Keratinocyte (primary cell): ENCODE measurements at regions not wholly inside any gene's neighbourhood (a gene's known extent, or its start where the extent isn't known, plus 50 kb on each side); places are given as distances from the start of the nearest gene placed in this dataset.

Source experiments
- DNase-seq: peaks from one replicate; pipeline ENCODE4 v3.0.0-alpha.2; 2011; ENCODE audit warnings: low read depth, missing footprints, low spot score
- FAIRE-seq: peaks from 2 replicates; lab custom pipeline; 2011; peaks lifted over from hg19 to GRCh38; lab: Jason Lieb, UNC
- H2AFZ ChIP-seq: 2 replicates; pipeline ENCODE4 v1.6.0; 2012; ENCODE audit warnings: low read length, control low read depth, inconsistent platforms; ENCODE audit not compliant: control insufficient read depth
- H3K27ac ChIP-seq: 2 replicates; pipeline ENCODE4 v1.5.1; 2011; ENCODE audit warnings: low read length; ENCODE audit not compliant: control insufficient read depth, insufficient read depth
- H3K27me3 ChIP-seq: 3 replicates; pipeline ENCODE4 v1.6.0; 2011; ENCODE audit warnings: low read length; ENCODE audit not compliant: control insufficient read depth, insufficient read depth; ENCODE audit errors: extremely low read depth
- H3K36me3 ChIP-seq, 2 experiments: 2 replicates in 1 of 2; 3 replicates in 1 of 2; pipeline ENCODE4 v1.5.1; 2011; ENCODE audit warnings: low read length in 2 of 2, mild to moderate bottlenecking in 1 of 2; ENCODE audit not compliant: control insufficient read depth in 2 of 2, insufficient read depth in 2 of 2; ENCODE audit errors: extremely low read depth in 1 of 2
- H3K4me1 ChIP-seq: 3 replicates; pipeline ENCODE4 v1.5.1; 2011; ENCODE audit warnings: low read length; ENCODE audit not compliant: control insufficient read depth, insufficient read depth; ENCODE audit errors: extremely low read depth
- H3K4me2 ChIP-seq: 3 replicates; pipeline ENCODE4 v1.6.0; 2011; ENCODE audit warnings: low read depth, low read length; ENCODE audit not compliant: control insufficient read depth, insufficient read depth; ENCODE audit errors: extremely low read depth
- H3K4me3 ChIP-seq, 3 experiments: fragments of 200-600 bp in 1 of 3; sonication (generic) in 1 of 3; 2 replicates in 2 of 3; 3 replicates in 1 of 3; pipeline ENCODE4 v1.5.1; 2011 to 2016; ENCODE audit warnings: low read length in 3 of 3, mild to moderate bottlenecking in 3 of 3, control low read depth in 2 of 3, inconsistent platforms in 1 of 3, low read depth in 1 of 3, mixed read lengths in 1 of 3, mixed run types in 1 of 3, moderate library complexity in 1 of 3; ENCODE audit not compliant: control insufficient read depth in 2 of 3, insufficient read depth in 2 of 3; ENCODE audit errors: extremely low read depth in 1 of 3
- H3K79me2 ChIP-seq: 2 replicates; pipeline ENCODE4 v1.6.0; 2012; ENCODE audit warnings: low read length; ENCODE audit not compliant: control insufficient read depth, insufficient read depth
- H3K9ac ChIP-seq: 3 replicates; pipeline ENCODE4 v1.6.0; 2011; ENCODE audit warnings: low read length; ENCODE audit not compliant: control insufficient read depth, insufficient read depth; ENCODE audit errors: extremely low read depth
- H3K9me1 ChIP-seq: 3 replicates; pipeline ENCODE4 v1.6.0; 2011; ENCODE audit warnings: low read length; ENCODE audit not compliant: control insufficient read depth, insufficient read depth; ENCODE audit errors: extremely low read depth
- H3K9me3 ChIP-seq: 2 replicates; pipeline ENCODE4 v1.5.1; 2012; ENCODE audit warnings: low read depth, low read length; ENCODE audit not compliant: control insufficient read depth
- H4K20me1 ChIP-seq: 3 replicates; pipeline ENCODE4 v1.6.0; 2011; ENCODE audit warnings: low read length; ENCODE audit not compliant: control insufficient read depth, insufficient read depth; ENCODE audit errors: extremely low read depth
- CTCF ChIP-seq, 3 experiments: IDR thresholded peaks in 1 of 3; conservative IDR thresholded peaks in 1 of 3; optimal IDR thresholded peaks in 1 of 3; 2 replicates in 2 of 3; 3 replicates in 1 of 3; pipeline versions ENCODE3 to v1.5.1; 2011; ENCODE audit warnings: low read length in 3 of 3, mild to moderate bottlenecking in 3 of 3, moderate library complexity in 2 of 3, control low read depth in 1 of 3, inconsistent platforms in 1 of 3; ENCODE audit not compliant: insufficient read depth in 2 of 3; ENCODE audit errors: extremely low read depth in 1 of 3
- EZH2 ChIP-seq: IDR thresholded peaks from one replicate; pipeline ENCODE4 v1.6.1; 2012; ENCODE audit warnings: inconsistent platforms, mild to moderate bottlenecking, low read length, moderate library complexity
- dilution Hi-C: fragments of 300-500 bp; cut with MboI; formaldehyde crosslinking; loops from one replicate; pipeline ENCODE4 v1.7.0; 2020; ENCODE audit warnings: low sequenced_read_pairs; ENCODE audit not compliant: extremely low pct_ligation_motif_present

- H3K79me2 ChIP-seq: no peaks in the 10 kb centered on the region
- no peaks in the 10 kb centered on the region for H3K4me1 ChIP-seq
- no peak overlapping the region for H3K4me3 ChIP-seq
- H3K9me3 ChIP-seq: no peaks in the 10 kb centered on the region
- H3K9me1 ChIP-seq: no peaks in the 10 kb centered on the region
- H2AFZ ChIP-seq: no peak overlapping the region
- H3K36me3 ChIP-seq: no peaks in the 10 kb centered on the region
- no peak overlapping the region for H3K9ac ChIP-seq
- DNase-seq (no peak), FAIRE-seq (no peak)
- no peaks in the 10 kb centered on the region for H4K20me1 ChIP-seq
- TF ChIP-seq EZH2: no peak
- TF ChIP-seq CTCF (optimal IDR thresholded peaks at IDR 0.05 in 1 of 3, IDR thresholded peaks at IDR 0.05 in 1 of 3, conservative IDR thresholded peaks at IDR 0.05 in 1 of 3; ENCODE audit: extremely low read depth in 1 of 3, insufficient read depth in 2 of 3, low read length in 3 of 3): no peak
- no peaks in the 10 kb centered on the region for H3K27me3 ChIP-seq
- H3K27ac ChIP-seq: no peak overlapping the region
- no peak overlapping the region for H3K4me2 ChIP-seq
- dilution Hi-C loops: no loop called here
Observed at GRCh38 chr10:111953949-111954348, 229.6 kb downstream of the GPAM start.

GRCh38 chr10:111954386-111954785 lies 229.2 kb downstream of the GPAM start:
- dilution Hi-C loops: no loop called here
- Histone ChIP-seq H3K36me3 (no peaks in the 10 kb centered on the region), H2AFZ (no peak overlapping the region), H3K4me2 (no peak overlapping the region), H3K9ac (no peak overlapping the region), H3K27me3 (no peaks in the 10 kb centered on the region), H3K4me3 (no peak overlapping the region), H3K4me1 (no peaks in the 10 kb centered on the region), H3K9me1 (no peaks in the 10 kb centered on the region), H3K27ac (no peak overlapping the region), H3K79me2 (no peaks in the 10 kb centered on the region), H3K9me3 (no peaks in the 10 kb centered on the region), H4K20me1 (no peaks in the 10 kb centered on the region)
- no peak for TF ChIP-seq CTCF (optimal IDR thresholded peaks at IDR 0.05 in 1 of 3, IDR thresholded peaks at IDR 0.05 in 1 of 3, conservative IDR thresholded peaks at IDR 0.05 in 1 of 3; ENCODE audit: extremely low read depth in 1 of 3, insufficient read depth in 2 of 3, low read length in 3 of 3)
- TF ChIP-seq EZH2: no peak
- FAIRE-seq (no peak), DNase-seq (no peak)
